GM23338 (cell line): ENCODE measurements at regions not wholly inside any gene's neighbourhood (a gene's known extent, or its start where the extent isn't known, plus 50 kb on each side); places are given as distances from the start of the nearest gene placed in this dataset.

ENCODE experiments used
- CREB1 ChIP-seq: fragments of 250-450 bp; sonication (Bioruptor Pico); IDR thresholded peaks from 2 replicates; pipeline ENCODE4 v1.5.0; 2020; ENCODE audit warnings: low read depth, mild to moderate bottlenecking, moderate library complexity
- EZH2 ChIP-seq: fragments of 200-600 bp; sonication (generic); IDR thresholded peaks from one replicate; pipeline ENCODE4 v1.8.0; 2017; ENCODE audit warnings: antibody characterized with exemption, mild to moderate bottlenecking, low read depth; ENCODE audit not compliant: unreplicated experiment
- EZH2phosphoT487 ChIP-seq: fragments of 200-600 bp; sonication (generic); IDR thresholded peaks from one replicate; pipeline ENCODE4 v1.8.1; 2018; ENCODE audit warnings: antibody characterized with exemption; ENCODE audit not compliant: unreplicated experiment
- JUNB ChIP-seq: IDR thresholded peaks from one replicate; pipeline ENCODE4 v1.6.1; 2016; ENCODE audit warnings: antibody characterized with exemption; ENCODE audit not compliant: unreplicated experiment
- NANOG ChIP-seq: IDR thresholded peaks from 2 replicates; pipeline ENCODE4 v1.6.1; 2016; ENCODE audit warnings: antibody characterized with exemption, borderline replicate concordance
- POLR2AphosphoS5 ChIP-seq: IDR thresholded peaks from 2 replicates; pipeline ENCODE4 v1.6.1; 2016; ENCODE audit warnings: antibody characterized with exemption, low read depth
- REST ChIP-seq: IDR thresholded peaks from one replicate; pipeline ENCODE4 v1.6.1; 2018; ENCODE audit warnings: antibody characterized with exemption; ENCODE audit not compliant: unreplicated experiment
- ZNF114 ChIP-seq: fragments of 250-450 bp; sonication (Bioruptor Pico); IDR thresholded peaks from 2 replicates; pipeline ENCODE4 v1.5.0; 2020; ENCODE audit warnings: mild to moderate bottlenecking, moderate library complexity
- ZNF331 ChIP-seq: fragments of 250-450 bp; sonication (Bioruptor Pico); IDR thresholded peaks from 2 replicates; pipeline ENCODE4 v1.5.0; 2020; ENCODE audit warnings: low read depth, mild to moderate bottlenecking, moderate library complexity
- TF ChIP-seq, protein P1 (sequence below), 2 experiments: fragments of 200-600 bp in 1 of 2; sonication (generic) in 1 of 2; conservative IDR thresholded peaks; 2 replicates each; pipeline versions ENCODE4 v1.5.1 to v1.6.1; 2016 to 2017; ENCODE audit warnings: antibody characterized with exemption in 2 of 2, low read depth in 2 of 2, mild to moderate bottlenecking in 2 of 2, moderate library complexity in 1 of 2
- TF ChIP-seq, protein P2 (sequence below): IDR thresholded peaks from 2 replicates; pipeline ENCODE4 v1.6.1; 2016; ENCODE audit warnings: antibody characterized with exemption

DNA sequence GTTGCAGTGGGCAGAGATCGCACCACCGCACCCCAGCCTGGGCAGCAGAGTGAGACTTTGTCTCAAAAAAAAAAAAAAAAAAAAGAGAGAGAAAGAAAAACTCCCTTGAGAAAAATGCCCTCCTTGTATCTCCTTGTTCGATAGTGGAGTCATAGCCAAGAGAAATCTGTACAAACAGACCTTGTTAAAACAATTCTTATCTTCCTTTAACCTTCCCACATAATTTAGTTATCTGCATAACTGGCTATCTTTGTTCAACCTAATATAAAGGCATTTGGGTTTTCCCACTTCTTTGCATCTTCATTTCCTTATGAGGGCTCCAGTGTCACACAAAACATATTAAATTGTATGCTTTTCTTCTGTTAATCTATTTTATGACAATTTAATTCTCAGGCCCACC is 65.1 kb upstream of the ATP11B start:
- TF ChIP-seq, protein P1, sequence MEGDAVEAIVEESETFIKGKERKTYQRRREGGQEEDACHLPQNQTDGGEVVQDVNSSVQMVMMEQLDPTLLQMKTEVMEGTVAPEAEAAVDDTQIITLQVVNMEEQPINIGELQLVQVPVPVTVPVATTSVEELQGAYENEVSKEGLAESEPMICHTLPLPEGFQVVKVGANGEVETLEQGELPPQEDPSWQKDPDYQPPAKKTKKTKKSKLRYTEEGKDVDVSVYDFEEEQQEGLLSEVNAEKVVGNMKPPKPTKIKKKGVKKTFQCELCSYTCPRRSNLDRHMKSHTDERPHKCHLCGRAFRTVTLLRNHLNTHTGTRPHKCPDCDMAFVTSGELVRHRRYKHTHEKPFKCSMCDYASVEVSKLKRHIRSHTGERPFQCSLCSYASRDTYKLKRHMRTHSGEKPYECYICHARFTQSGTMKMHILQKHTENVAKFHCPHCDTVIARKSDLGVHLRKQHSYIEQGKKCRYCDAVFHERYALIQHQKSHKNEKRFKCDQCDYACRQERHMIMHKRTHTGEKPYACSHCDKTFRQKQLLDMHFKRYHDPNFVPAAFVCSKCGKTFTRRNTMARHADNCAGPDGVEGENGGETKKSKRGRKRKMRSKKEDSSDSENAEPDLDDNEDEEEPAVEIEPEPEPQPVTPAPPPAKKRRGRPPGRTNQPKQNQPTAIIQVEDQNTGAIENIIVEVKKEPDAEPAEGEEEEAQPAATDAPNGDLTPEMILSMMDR (conservative IDR thresholded peaks at IDR 0.05; ENCODE audit: low read depth in 2 of 2), result no peak
- TF ChIP-seq POLR2AphosphoS5 (no peak), CREB1 (CRISPR knock-in tag) (no peak), REST (no peak), EZH2 (no peak), ZNF114 (no peak), JUNB (no peak), ZNF331 (CRISPR knock-in tag) (no peak), EZH2phosphoT487 (no peak), NANOG (no peak)
- TF ChIP-seq, protein P2, sequence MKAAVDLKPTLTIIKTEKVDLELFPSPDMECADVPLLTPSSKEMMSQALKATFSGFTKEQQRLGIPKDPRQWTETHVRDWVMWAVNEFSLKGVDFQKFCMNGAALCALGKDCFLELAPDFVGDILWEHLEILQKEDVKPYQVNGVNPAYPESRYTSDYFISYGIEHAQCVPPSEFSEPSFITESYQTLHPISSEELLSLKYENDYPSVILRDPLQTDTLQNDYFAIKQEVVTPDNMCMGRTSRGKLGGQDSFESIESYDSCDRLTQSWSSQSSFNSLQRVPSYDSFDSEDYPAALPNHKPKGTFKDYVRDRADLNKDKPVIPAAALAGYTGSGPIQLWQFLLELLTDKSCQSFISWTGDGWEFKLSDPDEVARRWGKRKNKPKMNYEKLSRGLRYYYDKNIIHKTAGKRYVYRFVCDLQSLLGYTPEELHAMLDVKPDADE, result no peak
